Mucosa of rectum (tissue), 2 donors: ENCODE measurements at regions not wholly inside any gene's neighbourhood (a gene's known extent, or its start where the extent isn't known, plus 50 kb on each side); places are given as distances from the start of the nearest gene placed in this dataset.

Source experiments
- H3K27ac ChIP-seq, 2 donors: one replicate each; pipeline ENCODE4 v1.7.0; 2013; ENCODE audit warnings: inconsistent platforms in 2 of 2, low read depth in 2 of 2, low read length in 2 of 2
- H3K27me3 ChIP-seq, 2 donors: one replicate each; pipeline ENCODE4 v1.7.0; 2013; ENCODE audit warnings: low read length in 2 of 2; ENCODE audit not compliant: control insufficient read depth in 2 of 2, insufficient read depth in 2 of 2
- H3K36me3 ChIP-seq, 2 donors: one replicate each; pipeline ENCODE4 v1.7.0; 2013; ENCODE audit warnings: low read length in 2 of 2; ENCODE audit not compliant: control insufficient read depth in 2 of 2, insufficient read depth in 2 of 2
- H3K4me1 ChIP-seq, 2 donors: one replicate each; pipeline ENCODE4 v1.7.0; 2013; ENCODE audit warnings: low read length in 2 of 2, mild to moderate bottlenecking in 1 of 2; ENCODE audit not compliant: control insufficient read depth in 2 of 2, insufficient read depth in 2 of 2
- H3K4me3 ChIP-seq, 2 donors: one replicate each; pipeline ENCODE4 v1.7.0; 2013; ENCODE audit warnings: low read length in 2 of 2
- H3K9ac ChIP-seq, 2 donors: one replicate each; pipeline ENCODE4 v1.7.0; 2013; ENCODE audit warnings: low read length in 2 of 2, low read depth in 1 of 2, mild to moderate bottlenecking in 1 of 2
- H3K9me3 ChIP-seq, 2 donors: one replicate each; pipeline ENCODE4 v1.7.0; 2013; ENCODE audit warnings: low read length in 2 of 2; ENCODE audit not compliant: control insufficient read depth in 2 of 2
- donor health status: healthy.
- donor health status: Normal muscosa, but diverticular disease.

GRCh38 chr7:70883750-70884439 is 248.0 kb upstream of the GALNT17 start:
- Histone ChIP-seq H3K4me1 (no peaks in the 10 kb centered on the region), H3K27ac (no peak overlapping the region), H3K9ac (no peak overlapping the region), H3K27me3 (no peaks in the 10 kb centered on the region), H3K36me3 (no peaks in the 10 kb centered on the region), H3K4me3 (no peak overlapping the region), H3K9me3 (peaks cover 0 to 2% of the 10 kb centered on the region in 2 donors)

- Histone ChIP-seq H3K4me1 (no peaks in the 10 kb centered on the region), H3K9ac (no peak overlapping the region), H3K27ac (no peak overlapping the region), H3K27me3 (no peaks in the 10 kb centered on the region), H3K4me3 (no peak overlapping the region), H3K36me3 (no peaks in the 10 kb centered on the region), H3K9me3 (peaks cover 0 to 2% of the 10 kb centered on the region in 2 donors)
Observed at GRCh38 chr7:70884440-70884764, 247.5 kb upstream of the GALNT17 start.

- no peaks in the 10 kb centered on the region for H3K27me3 ChIP-seq
- no peak overlapping the region for H3K27ac ChIP-seq
- H3K9me3 ChIP-seq, result peaks cover 0 to 2% of the 10 kb centered on the region in 2 donors
- no peak overlapping the region for H3K4me3 ChIP-seq
- no peaks in the 10 kb centered on the region for H3K36me3 ChIP-seq
- no peaks in the 10 kb centered on the region for H3K4me1 ChIP-seq
- no peak overlapping the region for H3K9ac ChIP-seq
Observed at GRCh38 chr7:70884809-70885208, 247.1 kb upstream of the GALNT17 start.

GRCh38 chr7:70886547-70886946 is 245.4 kb upstream of the GALNT17 start:
- H3K27ac ChIP-seq, result no peak overlapping the region
- no peaks in the 10 kb centered on the region for H3K27me3 ChIP-seq
- H3K9me3 ChIP-seq, result peaks cover 0 to 2% of the 10 kb centered on the region in 2 donors
- no peaks in the 10 kb centered on the region for H3K4me1 ChIP-seq
- no peaks in the 10 kb centered on the region for H3K36me3 ChIP-seq
- H3K4me3 ChIP-seq, result no peak overlapping the region
- no peak overlapping the region for H3K9ac ChIP-seq

GRCh38 chr7:70887186-70887585 is 244.8 kb upstream of the GALNT17 start:
- no peak overlapping the region for H3K27ac ChIP-seq
- no peaks in the 10 kb centered on the region for H3K4me1 ChIP-seq
- no peaks in the 10 kb centered on the region for H3K36me3 ChIP-seq
- H3K9ac ChIP-seq, result no peak overlapping the region
- H3K27me3 ChIP-seq, result no peaks in the 10 kb centered on the region
- H3K9me3 ChIP-seq, result peaks cover 0 to 2% of the 10 kb centered on the region in 2 donors
- no peak overlapping the region for H3K4me3 ChIP-seq

GRCh38 chr7:70890147-70890969 is 241.6 kb upstream of the GALNT17 start:
- H3K9me3 ChIP-seq, result peaks cover 0 to 2% of the 10 kb centered on the region in 2 donors
- no peak overlapping the region for H3K4me3 ChIP-seq
- no peak overlapping the region for H3K27ac ChIP-seq
- H3K4me1 ChIP-seq, result no peaks in the 10 kb centered on the region
- H3K27me3 ChIP-seq, result no peaks in the 10 kb centered on the region
- no peak overlapping the region for H3K9ac ChIP-seq
- H3K36me3 ChIP-seq, result no peaks in the 10 kb centered on the region

GRCh38 chr7:70893422-70893821 is 238.5 kb upstream of the GALNT17 start:
- H3K27ac ChIP-seq, result no peak overlapping the region
- H3K36me3 ChIP-seq, result no peaks in the 10 kb centered on the region
- H3K4me3 ChIP-seq, result no peak overlapping the region
- no peaks in the 10 kb centered on the region for H3K4me1 ChIP-seq
- H3K9me3 ChIP-seq, result peaks cover 0 to 2% of the 10 kb centered on the region in 2 donors
- H3K9ac ChIP-seq, result no peak overlapping the region
- no peaks in the 10 kb centered on the region for H3K27me3 ChIP-seq

- H3K27ac ChIP-seq, result no peak overlapping the region
- H3K27me3 ChIP-seq, result no peaks in the 10 kb centered on the region
- H3K36me3 ChIP-seq, result no peaks in the 10 kb centered on the region
- H3K9ac ChIP-seq, result no peak overlapping the region
- H3K4me3 ChIP-seq, result no peak overlapping the region
- no peaks in the 10 kb centered on the region for H3K9me3 ChIP-seq
- no peaks in the 10 kb centered on the region for H3K4me1 ChIP-seq
Observed at GRCh38 chr7:70893971-70894715, 237.8 kb upstream of the GALNT17 start.

GRCh38 chr7:70894799-70895198 is 237.1 kb upstream of the GALNT17 start:
- H3K27ac ChIP-seq, result no peak overlapping the region
- no peaks in the 10 kb centered on the region for H3K9me3 ChIP-seq
- H3K27me3 ChIP-seq, result no peaks in the 10 kb centered on the region
- no peak overlapping the region for H3K4me3 ChIP-seq
- H3K36me3 ChIP-seq, result no peaks in the 10 kb centered on the region
- H3K4me1 ChIP-seq, result no peaks in the 10 kb centered on the region
- no peak overlapping the region for H3K9ac ChIP-seq
